Adrenal gland (tissue), 5 donors: ENCODE measurements at regions not wholly inside any gene's neighbourhood (a gene's known extent, or its start where the extent isn't known, plus 50 kb on each side); places are given as distances from the start of the nearest gene placed in this dataset.

ENCODE experiments used
- POLR2A ChIP-seq, 2 donors: fragments of 450-650 bp; IDR thresholded peaks; one replicate each; pipeline ENCODE4 v1.6.1; 2017; ENCODE audit warnings: antibody characterized with exemption in 2 of 2, mild to moderate bottlenecking in 2 of 2, moderate library complexity in 1 of 2
- TF ChIP-seq, protein P1 (sequence below), 6 experiments: fragments of 450-650 bp in 4 of 6; fragments of 200-600 bp in 2 of 6; sonication (generic) in 1 of 6; IDR thresholded peaks; 1 replicate in 5 of 6; 2 replicates in 1 of 6; pipeline versions ENCODE4 v1.5.1 to v1.8.0; 2016 to 2021; ENCODE audit warnings: antibody characterized with exemption in 6 of 6, mild to moderate bottlenecking in 2 of 6, moderate library complexity in 1 of 6
- donor health status: DM: no; HTN: no; CAD: no.

DNA sequence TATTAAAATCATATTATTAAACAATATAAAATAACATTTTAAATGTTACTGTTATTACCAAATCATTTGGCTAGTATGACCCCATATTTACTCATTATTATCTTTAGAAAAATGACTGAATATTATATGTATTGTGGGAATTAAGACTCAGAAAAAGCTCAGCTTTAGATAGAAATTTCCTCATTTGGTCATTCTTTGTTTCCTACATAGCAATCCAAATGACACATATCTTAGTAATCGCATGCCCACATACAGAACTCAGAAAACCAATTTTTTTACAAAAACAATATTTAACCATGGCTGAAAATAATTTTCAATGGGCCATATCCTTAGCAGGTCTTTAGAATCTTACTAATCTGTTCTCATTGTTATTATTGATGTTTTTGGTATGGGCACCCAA is 53.8 kb upstream of the TSLP start:
- no peak for TF ChIP-seq POLR2A (IDR thresholded peaks at IDR 0.05)
- TF ChIP-seq, protein P1, sequence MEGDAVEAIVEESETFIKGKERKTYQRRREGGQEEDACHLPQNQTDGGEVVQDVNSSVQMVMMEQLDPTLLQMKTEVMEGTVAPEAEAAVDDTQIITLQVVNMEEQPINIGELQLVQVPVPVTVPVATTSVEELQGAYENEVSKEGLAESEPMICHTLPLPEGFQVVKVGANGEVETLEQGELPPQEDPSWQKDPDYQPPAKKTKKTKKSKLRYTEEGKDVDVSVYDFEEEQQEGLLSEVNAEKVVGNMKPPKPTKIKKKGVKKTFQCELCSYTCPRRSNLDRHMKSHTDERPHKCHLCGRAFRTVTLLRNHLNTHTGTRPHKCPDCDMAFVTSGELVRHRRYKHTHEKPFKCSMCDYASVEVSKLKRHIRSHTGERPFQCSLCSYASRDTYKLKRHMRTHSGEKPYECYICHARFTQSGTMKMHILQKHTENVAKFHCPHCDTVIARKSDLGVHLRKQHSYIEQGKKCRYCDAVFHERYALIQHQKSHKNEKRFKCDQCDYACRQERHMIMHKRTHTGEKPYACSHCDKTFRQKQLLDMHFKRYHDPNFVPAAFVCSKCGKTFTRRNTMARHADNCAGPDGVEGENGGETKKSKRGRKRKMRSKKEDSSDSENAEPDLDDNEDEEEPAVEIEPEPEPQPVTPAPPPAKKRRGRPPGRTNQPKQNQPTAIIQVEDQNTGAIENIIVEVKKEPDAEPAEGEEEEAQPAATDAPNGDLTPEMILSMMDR (IDR thresholded peaks at IDR 0.05): no peak
